ENCODE measurements at regions not wholly inside any gene's neighbourhood (a gene's known extent, or its start where the extent isn't known, plus 50 kb on each side); places are given as distances from the start of the nearest gene placed in this dataset.

DNA sequence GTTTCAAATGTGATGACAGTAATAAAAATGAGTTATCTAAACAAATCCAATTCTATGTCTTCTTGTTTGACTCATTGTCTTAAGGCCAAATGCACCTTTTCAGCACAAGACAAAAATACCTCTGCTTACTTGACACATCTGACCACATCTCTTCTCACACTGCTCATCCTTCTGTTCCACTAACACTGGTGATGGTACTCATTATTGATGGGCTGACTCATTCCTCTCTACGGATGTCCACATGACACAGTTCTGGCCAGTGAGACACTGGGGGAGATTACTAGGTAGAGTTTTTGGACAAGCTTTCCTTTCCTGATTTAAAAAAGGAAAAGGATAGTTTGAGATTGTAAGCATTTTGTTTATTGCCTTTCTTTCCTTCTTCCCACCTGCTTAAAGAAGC lies 410.6 kb upstream of the THRB start:
- no peak overlapping the region for H3K4me3 ChIP-seq (ENCODE audit: insufficient read depth, low read depth, low read length)
- no peak overlapping the region for H3K27ac ChIP-seq (ENCODE audit: insufficient read depth, low read length)
- DNase-seq: no peak
- no peak overlapping the region for H3K9ac ChIP-seq (ENCODE audit: low read depth, low read length)
- POLR2A ChIA-PET (ENCODE audit: unreplicated experiment): no interaction called here
- H2AK9ac ChIP-seq (replicated peaks; ENCODE audit: low read depth, low read length, poor library complexity): no peak overlapping the region
- H3K9me1 ChIP-seq (ENCODE audit: insufficient read depth, low read length): no peaks in the 10 kb centered on the region
- no peak overlapping the region for H3K4me2 ChIP-seq (ENCODE audit: low read depth, low read length)
- no peak overlapping the region for H4K91ac ChIP-seq (ENCODE audit: insufficient read depth, low read depth, low read length)
- no peaks in the 10 kb centered on the region for H4K20me1 ChIP-seq (ENCODE audit: insufficient read depth, low read length)
- no peak overlapping the region for H3K56ac ChIP-seq (ENCODE audit: extremely low read depth, insufficient read depth, low read length)
- H3K4ac ChIP-seq (ENCODE audit: low read depth, low read length): no peak overlapping the region
- in situ Hi-C loops (cut with MboI; ENCODE audit: low sequenced_read_pairs): no loop called here
- WGBS, 2 experiments (ENCODE audit: extremely low coverage in 2 of 2, insufficient read length in 1 of 2): no CpG with 5 or more reads among the region's 1 CpG
- no peaks in the 10 kb centered on the region for H3K4me1 ChIP-seq (ENCODE audit: control insufficient read depth, insufficient read depth, low read length)
- H3K23ac ChIP-seq (ENCODE audit: low read depth, low read length): no peak overlapping the region
- no peak overlapping the region for H3K14ac ChIP-seq (replicated peaks; ENCODE audit: low read depth, low read length)
- H3K9me3 ChIP-seq (ENCODE audit: control insufficient read depth, insufficient read depth, low read length): no peaks in the 10 kb centered on the region
- ATAC-seq (ENCODE audit: low read depth): no peak
- H3K27me3 ChIP-seq (ENCODE audit: control insufficient read depth, insufficient read depth, low read length): no peaks in the 10 kb centered on the region
- no TSS peak for BruUV-seq (replicated peaks)
- H2BK20ac ChIP-seq (ENCODE audit: low read depth, low read length): no peak overlapping the region
- CTCF ChIA-PET: no interaction called here
- H3K36me3 ChIP-seq (ENCODE audit: control insufficient read depth, insufficient read depth, low read length): no peaks in the 10 kb centered on the region
- intact Hi-C loops (cut with micrococcal nuclease): no loop called here
- H3K79me1 ChIP-seq (ENCODE audit: low read depth in 1 of 2, low read length in 2 of 2): no peaks in the 10 kb centered on the region
- no peak overlapping the region for H3K18ac ChIP-seq (ENCODE audit: low read depth, low read length)
- H2BK5ac ChIP-seq (ENCODE audit: low read depth, low read length, poor library complexity, severe bottlenecking): no peak overlapping the region
- no peak overlapping the region for H2BK120ac ChIP-seq (ENCODE audit: low read depth, low read length)
- dilution Hi-C loops (cut with HindIII; ENCODE audit: low sequenced_read_pairs, unreplicated experiment): no loop called here
- TF ChIP-seq MAFK (IDR thresholded peaks at IDR 0.05; ENCODE audit: low read depth, low read length) (no peak), POLR2A (IDR thresholded peaks at IDR 0.05; ENCODE audit: low read depth, low read length) (no peak), BHLHE40 (IDR thresholded peaks at IDR 0.05; ENCODE audit: low read depth, low read length) (no peak), FOS (IDR thresholded peaks at IDR 0.05; ENCODE audit: low read depth, low read length) (no peak), CEBPB (IDR thresholded peaks at IDR 0.05; ENCODE audit: low read depth, low read length) (no peak), RFX5 (IDR thresholded peaks at IDR 0.05; ENCODE audit: low read depth, low read length) (no peak), CHD1 (IDR thresholded peaks at IDR 0.05; ENCODE audit: low read depth, low read length) (no peak)
- TF ChIP-seq, protein P1, sequence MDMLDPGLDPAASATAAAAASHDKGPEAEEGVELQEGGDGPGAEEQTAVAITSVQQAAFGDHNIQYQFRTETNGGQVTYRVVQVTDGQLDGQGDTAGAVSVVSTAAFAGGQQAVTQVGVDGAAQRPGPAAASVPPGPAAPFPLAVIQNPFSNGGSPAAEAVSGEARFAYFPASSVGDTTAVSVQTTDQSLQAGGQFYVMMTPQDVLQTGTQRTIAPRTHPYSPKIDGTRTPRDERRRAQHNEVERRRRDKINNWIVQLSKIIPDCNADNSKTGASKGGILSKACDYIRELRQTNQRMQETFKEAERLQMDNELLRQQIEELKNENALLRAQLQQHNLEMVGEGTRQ (IDR thresholded peaks at IDR 0.05; ENCODE audit: low read depth, low read length): no peak
- H2AK5ac ChIP-seq (ENCODE audit: low read depth, low read length): no peak overlapping the region
- H2AFZ ChIP-seq (replicated peaks; ENCODE audit: low read length, poor library complexity): no peak overlapping the region
- no peak overlapping the region for H4K8ac ChIP-seq (ENCODE audit: low read depth in 2 of 2, low read length in 2 of 2)
- H4K5ac ChIP-seq (ENCODE audit: low read depth, low read length): no peak overlapping the region
- H2BK15ac ChIP-seq (ENCODE audit: low read depth, low read length): no peak overlapping the region
